NT2/D1 (cell line): ENCODE measurements at regions not wholly inside any gene's neighbourhood (a gene's known extent, or its start where the extent isn't known, plus 50 kb on each side); places are given as distances from the start of the nearest gene placed in this dataset.

ENCODE experiments used
- DNase-seq: peaks from one replicate; pipeline ENCODE4 v3.0.0-alpha.2; 2011; ENCODE audit warnings: low read depth, low spot score
- H3K27me3 ChIP-seq: 2 replicates; pipeline ENCODE4 v1.6.0; 2011; ENCODE audit warnings: mild to moderate bottlenecking; ENCODE audit not compliant: insufficient read length, insufficient read depth
- H3K36me3 ChIP-seq: 2 replicates; pipeline ENCODE4 v1.6.1; 2011; ENCODE audit warnings: mild to moderate bottlenecking, low read length, mixed read lengths; ENCODE audit not compliant: insufficient read depth, insufficient read length
- H3K4me1 ChIP-seq: 2 replicates; pipeline ENCODE4 v1.5.1; 2011; ENCODE audit not compliant: insufficient read depth, insufficient read length
- H3K4me3 ChIP-seq: 2 replicates; pipeline ENCODE4 v1.5.1; 2011; ENCODE audit warnings: low read depth; ENCODE audit not compliant: insufficient read length
- H3K9ac ChIP-seq: 2 replicates; pipeline ENCODE4 v1.6.0; 2011; ENCODE audit warnings: low read depth; ENCODE audit not compliant: insufficient read length
- H3K9me3 ChIP-seq: 2 replicates; pipeline ENCODE4 v1.5.1; 2011; ENCODE audit warnings: mild to moderate bottlenecking, low read length; ENCODE audit not compliant: insufficient read depth
- SUZ12 ChIP-seq: IDR thresholded peaks from 2 replicates; pipeline ENCODE4 v1.6.1; 2011; ENCODE audit not compliant: insufficient read length, insufficient read depth; ENCODE audit errors: extremely low read depth
- YY1 ChIP-seq: IDR thresholded peaks from 2 replicates; pipeline ENCODE4 v1.6.1; 2011; ENCODE audit not compliant: insufficient read length, insufficient read depth
- ZNF274 ChIP-seq: IDR thresholded peaks from 2 replicates; pipeline ENCODE4 v1.6.1; 2011; ENCODE audit warnings: mild to moderate bottlenecking, low read depth, low read length

GRCh38 chr22:49183208-49183825, 644.4 kb downstream of the BRD1 start:
- peaks cover 4% of the 10 kb centered on the region for H3K4me1 ChIP-seq
- no peak for DNase-seq
- H3K36me3 ChIP-seq: no peaks in the 10 kb centered on the region
- H3K27me3 ChIP-seq: no peaks in the 10 kb centered on the region
- no peak overlapping the region for H3K9ac ChIP-seq
- no peak overlapping the region for H3K4me3 ChIP-seq
- peaks cover 4% of the 10 kb centered on the region; the same call in 1 of the 2 replicates for H3K9me3 ChIP-seq
- TF ChIP-seq ZNF274 (no peak), YY1 (no peak), SUZ12 (no peak)

DNA sequence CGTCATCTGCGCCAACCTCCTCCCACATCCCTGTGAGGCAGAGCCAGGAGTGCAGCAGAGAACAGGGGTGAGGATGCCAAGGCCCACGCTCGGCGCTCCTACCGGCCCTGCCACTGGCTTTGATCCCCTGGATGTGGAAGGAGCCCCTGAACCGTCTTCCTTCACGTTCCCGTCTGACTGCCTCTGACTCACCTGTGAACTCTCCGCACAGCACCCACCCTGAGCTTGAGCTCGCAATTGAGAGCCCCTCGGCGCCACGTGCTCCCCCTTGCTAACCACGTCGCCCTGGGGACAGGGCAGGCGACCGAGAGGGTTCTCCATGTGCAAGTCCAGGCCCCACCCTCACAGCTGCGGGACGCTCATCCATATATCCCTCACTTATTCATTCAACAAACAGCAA, 645.3 kb downstream of the BRD1 start:
- TF ChIP-seq SUZ12: no peak
- no peak for TF ChIP-seq YY1
- no peak for TF ChIP-seq ZNF274
- Histone ChIP-seq H3K27me3 (no peaks in the 10 kb centered on the region), H3K9ac (no peak overlapping the region), H3K4me3 (no peak overlapping the region), H3K36me3 (no peaks in the 10 kb centered on the region), H3K4me1 (peaks cover 6% of the 10 kb centered on the region), H3K9me3 (no peaks in the 10 kb centered on the region; the same call in 1 of the 2 replicates)
- DNase-seq: no peak

DNA sequence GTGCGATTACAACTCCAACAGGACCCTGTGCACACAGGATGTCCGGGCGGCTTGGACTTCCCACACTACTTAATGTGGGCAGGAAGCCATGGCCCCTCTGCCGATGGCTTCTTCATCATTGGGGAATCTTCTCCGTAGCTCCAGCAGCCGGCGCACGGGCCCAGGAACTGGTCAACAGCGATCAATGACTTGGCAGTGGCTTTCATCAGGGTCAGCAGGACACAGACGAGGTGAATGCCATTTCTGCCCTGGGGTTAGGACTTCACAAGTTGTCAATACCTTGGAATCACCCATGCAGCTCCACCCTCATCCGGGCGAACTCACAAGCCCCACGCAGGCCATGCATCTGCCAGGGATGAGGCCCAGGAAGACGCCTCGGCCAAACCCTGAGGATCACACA, 645.7 kb downstream of the BRD1 start:
- Histone ChIP-seq H3K4me3 (no peak overlapping the region), H3K36me3 (no peaks in the 10 kb centered on the region), H3K4me1 (peaks cover 6% of the 10 kb centered on the region), H3K9ac (no peak overlapping the region), H3K27me3 (no peaks in the 10 kb centered on the region), H3K9me3 (no peaks in the 10 kb centered on the region)
- no peak for TF ChIP-seq ZNF274
- TF ChIP-seq SUZ12: no peak
- TF ChIP-seq YY1: no peak
- DNase-seq: no peak

GRCh38 chr22:49181431-49181830, 646.2 kb downstream of the BRD1 start:
- Histone ChIP-seq H3K9me3 (no peaks in the 10 kb centered on the region), H3K9ac (no peak overlapping the region), H3K27me3 (no peaks in the 10 kb centered on the region), H3K4me1 (peaks cover 6% of the 10 kb centered on the region), H3K4me3 (no peak overlapping the region), H3K36me3 (no peaks in the 10 kb centered on the region)
- TF ChIP-seq YY1 (no peak), SUZ12 (no peak), ZNF274 (no peak)
- DNase-seq: no peak

DNA sequence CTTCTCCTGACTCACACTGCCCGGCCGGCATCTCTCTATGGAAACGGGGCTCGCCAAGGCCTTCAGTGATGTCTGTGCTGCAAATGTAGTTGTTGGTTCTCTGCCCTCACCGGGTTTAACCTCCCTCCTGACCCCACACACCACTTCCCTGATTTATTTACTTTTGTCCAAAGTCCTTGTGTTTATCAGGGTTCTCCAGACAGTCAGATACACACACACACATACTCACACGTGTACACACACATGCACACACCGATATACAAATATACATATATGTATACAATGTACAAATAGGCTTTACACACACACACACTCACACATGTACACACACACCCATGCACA, 647.0 kb downstream of the BRD1 start:
- H3K27me3 ChIP-seq: no peaks in the 10 kb centered on the region
- no peak for DNase-seq
- peaks cover 6% of the 10 kb centered on the region for H3K4me1 ChIP-seq
- H3K4me3 ChIP-seq: no peak overlapping the region
- H3K9ac ChIP-seq: no peak overlapping the region
- no peaks in the 10 kb centered on the region for H3K36me3 ChIP-seq
- H3K9me3 ChIP-seq: no peaks in the 10 kb centered on the region
- TF ChIP-seq SUZ12: no peak
- no peak for TF ChIP-seq ZNF274
- TF ChIP-seq YY1: no peak

DNA sequence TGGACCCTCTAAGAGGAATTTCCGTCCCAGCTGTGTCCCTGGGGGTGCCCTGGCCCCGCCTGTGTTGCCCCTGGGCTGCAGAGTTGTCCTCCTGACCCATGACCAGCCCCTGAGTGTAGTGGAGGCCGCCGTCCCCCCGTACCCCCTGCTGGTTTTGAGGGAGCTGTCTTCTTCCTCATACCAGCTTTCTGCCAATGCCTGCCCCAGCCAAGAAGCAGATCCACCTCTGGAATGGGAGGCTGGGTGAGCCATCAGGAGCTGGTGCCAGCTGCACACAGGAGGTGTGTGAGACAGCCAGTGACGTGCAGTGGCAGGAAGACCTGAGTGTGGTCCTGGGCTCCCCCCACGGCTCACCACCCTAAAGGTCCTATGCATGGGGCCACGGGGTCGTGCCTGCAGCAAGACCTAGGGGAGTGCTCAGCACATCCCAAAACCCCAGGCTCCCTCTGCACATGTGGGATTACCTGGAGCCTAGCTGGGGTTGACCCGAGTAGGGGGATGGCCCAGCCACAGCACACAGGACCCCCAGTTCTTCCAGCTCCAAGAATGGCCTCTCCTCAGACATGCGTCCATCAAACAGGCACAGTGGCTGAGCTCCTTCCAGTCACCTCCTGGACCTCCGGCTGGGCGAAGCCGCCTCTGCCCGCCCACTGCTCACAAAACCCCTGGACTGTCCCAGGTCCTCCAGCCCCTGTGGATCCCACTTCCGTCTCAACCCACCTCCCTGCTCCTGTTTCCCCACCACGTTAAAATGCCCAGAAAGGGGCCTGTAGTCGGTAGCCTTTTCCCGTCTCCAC, 647.6 kb downstream of the BRD1 start:
- DNase-seq: no peak
- no peaks in the 10 kb centered on the region for H3K9me3 ChIP-seq
- H3K9ac ChIP-seq: no peak overlapping the region
- no peaks in the 10 kb centered on the region for H3K36me3 ChIP-seq
- H3K27me3 ChIP-seq: no peaks in the 10 kb centered on the region
- H3K4me1 ChIP-seq: peaks cover 6% of the 10 kb centered on the region
- H3K4me3 ChIP-seq: no peak overlapping the region
- TF ChIP-seq YY1 (no peak), SUZ12 (no peak), ZNF274 (no peak)

GRCh38 chr22:49179175-49179574, 648.5 kb downstream of the BRD1 start:
- no peak overlapping the region for H3K4me3 ChIP-seq
- TF ChIP-seq ZNF274: no peak
- TF ChIP-seq YY1: no peak
- H3K36me3 ChIP-seq: no peaks in the 10 kb centered on the region
- H3K4me1 ChIP-seq: peaks cover 6% of the 10 kb centered on the region
- no peaks in the 10 kb centered on the region for H3K9me3 ChIP-seq
- no peak overlapping the region for H3K9ac ChIP-seq
- no peaks in the 10 kb centered on the region for H3K27me3 ChIP-seq
- DNase-seq: no peak
